ENCODE measurements at regions not wholly inside any gene's neighbourhood (a gene's known extent, or its start where the extent isn't known, plus 50 kb on each side); places are given as distances from the start of the nearest gene placed in this dataset.

- no peak overlapping the region for H2AFZ ChIP-seq (ENCODE audit: low read depth, low read length, poor library complexity, severe bottlenecking)
- DNase-seq (ENCODE audit: low read depth, low spot score), result no peak
- H3K27ac ChIP-seq (ENCODE audit: low read depth, low read length), result no peak overlapping the region
- no peaks in the 10 kb centered on the region for H3K9me2 ChIP-seq (ENCODE audit: insufficient read depth)
- H3K9me3 ChIP-seq (ENCODE audit: control insufficient read depth in 1 of 2, insufficient read depth in 1 of 2, low read depth in 1 of 2, low read length in 2 of 2), result no peaks in the 10 kb centered on the region
- no peaks in the 10 kb centered on the region for H4K20me1 ChIP-seq (ENCODE audit: insufficient read depth)
- H3K4me1 ChIP-seq (ENCODE audit: control insufficient read depth in 1 of 2, insufficient read depth in 2 of 2, low read length in 2 of 2), result peaks cover 2 to 13% of the 10 kb centered on the region in 2 experiments; a peak in 2 of 4 replicates
- RAD21 ChIA-PET (ENCODE audit: low non-redundant PET in 1 of 2, low total read pairs in 2 of 2, uncharacterized antibody in 2 of 2, unreplicated experiment in 2 of 2), result no interaction called here
- POLR2A ChIA-PET, result no interaction called here
- no peak overlapping the region for H3K4me3 ChIP-seq (replicated peaks in 1 of 2; ENCODE audit: low read depth in 1 of 2, low read length in 2 of 2)
- TF ChIP-seq MAX (IDR thresholded peaks at IDR 0.05) (no peak), ZNF274 (IDR thresholded peaks at IDR 0.05; ENCODE audit: low read depth, low read length) (no peak), CBX3 (IDR thresholded peaks at IDR 0.05; ENCODE audit: low read depth) (no peak)
- H3K36me3 ChIP-seq (ENCODE audit: control insufficient read depth in 1 of 2, insufficient read depth in 2 of 2, low read length in 2 of 2), result no peaks in the 10 kb centered on the region
- CTCF ChIA-PET, result no interaction called here
- intact Hi-C loops (cut with micrococcal nuclease), result no loop called here
- ATAC-seq, result no peak
- no peak overlapping the region for H3K9ac ChIP-seq (ENCODE audit: low read length)
- H3K79me2 ChIP-seq (ENCODE audit: insufficient read depth, low read length), result no peaks in the 10 kb centered on the region
- BruUV-seq (replicated peaks), result no TSS peak
- H3K27me3 ChIP-seq (ENCODE audit: insufficient read depth, low read length), result no peaks in the 10 kb centered on the region
- H3K4me2 ChIP-seq (ENCODE audit: low read length), result no peak overlapping the region
These were observed 53.9 kb upstream of the DAPP1 start for GRCh38 chr4:99762728-99763127.

GRCh38 chr4:99759988-99760387 lies 56.6 kb upstream of the DAPP1 start:
- no peak overlapping the region for H3K4me2 ChIP-seq (ENCODE audit: low read length)
- ChIA-PET CTCF (no interaction called here), POLR2A (no interaction called here), RAD21 (ENCODE audit: low non-redundant PET in 1 of 2, low total read pairs in 2 of 2, uncharacterized antibody in 2 of 2, unreplicated experiment in 2 of 2) (no interaction called here)
- BruUV-seq (replicated peaks), result no TSS peak
- H3K4me1 ChIP-seq (ENCODE audit: control insufficient read depth in 1 of 2, insufficient read depth in 2 of 2, low read length in 2 of 2), result peaks cover 2 to 13% of the 10 kb centered on the region in 2 experiments; a peak in 2 of 4 replicates
- H4K20me1 ChIP-seq (ENCODE audit: insufficient read depth), result no peaks in the 10 kb centered on the region
- H3K4me3 ChIP-seq (replicated peaks in 1 of 2; ENCODE audit: low read depth in 1 of 2, low read length in 2 of 2), result no peak overlapping the region
- TF ChIP-seq JUND (IDR thresholded peaks at IDR 0.05) (no peak), YY1 (IDR thresholded peaks at IDR 0.05; ENCODE audit: extremely low read depth, insufficient replicate concordance, low read depth, low read length) (no peak), RAD21 (IDR thresholded peaks at IDR 0.05; ENCODE audit: low read depth) (no peak), MAX (IDR thresholded peaks at IDR 0.05) (no peak)
- H3K9ac ChIP-seq (ENCODE audit: low read length), result no peak overlapping the region
- H3K9me3 ChIP-seq (ENCODE audit: control insufficient read depth in 1 of 2, insufficient read depth in 1 of 2, low read depth in 1 of 2, low read length in 2 of 2), result no peaks in the 10 kb centered on the region
- intact Hi-C loops (cut with micrococcal nuclease), result no loop called here
- no peak overlapping the region for H3K27ac ChIP-seq (ENCODE audit: low read depth, low read length)
- H3K36me3 ChIP-seq (ENCODE audit: control insufficient read depth in 1 of 2, insufficient read depth in 2 of 2, low read length in 2 of 2), result no peaks in the 10 kb centered on the region
- H3K9me2 ChIP-seq (ENCODE audit: insufficient read depth), result no peaks in the 10 kb centered on the region
- ATAC-seq, result no peak
- DNase-seq (ENCODE audit: low read depth, low spot score), result no peak
- no peaks in the 10 kb centered on the region for H3K27me3 ChIP-seq (ENCODE audit: insufficient read depth, low read length)
- H2AFZ ChIP-seq (ENCODE audit: low read depth, low read length, poor library complexity, severe bottlenecking), result no peak overlapping the region
- H3K79me2 ChIP-seq (ENCODE audit: insufficient read depth, low read length), result no peaks in the 10 kb centered on the region

Data from HCT116 (cell line).